22Rv1 (cell line): ENCODE measurements at regions not wholly inside any gene's neighbourhood (a gene's known extent, or its start where the extent isn't known, plus 50 kb on each side); places are given as distances from the start of the nearest gene placed in this dataset.

Experiments used
- CTCF ChIP-seq: fragments of 450-650 bp; IDR thresholded peaks from 2 replicates; pipeline ENCODE4 v1.5.1; 2017; ENCODE audit warnings: mild to moderate bottlenecking
- ZFX ChIP-seq: fragments of 450-650 bp; IDR thresholded peaks from 2 replicates; pipeline ENCODE4 v1.6.1; 2017; ENCODE audit warnings: antibody characterized with exemption, borderline replicate concordance

GRCh38 chr4:114417214-114417613 lies 181.4 kb upstream of the UGT8 start:
- TF ChIP-seq CTCF (0 out of 2 replicates have a peak, but pooled peaks have one; percentile 9), ZFX (no peak)
